GM23248 (cell line): ENCODE measurements at regions not wholly inside any gene's neighbourhood (a gene's known extent, or its start where the extent isn't known, plus 50 kb on each side); places are given as distances from the start of the nearest gene placed in this dataset.
"Not testable (repeated sequence)": the region's sequence is repeated elsewhere in the genome, so short reads cannot be mapped to it uniquely, and the experiment has no call there.

ENCODE experiments used
- EZH2 ChIP-seq: fragments of 200-600 bp; sonication (generic); IDR thresholded peaks from 2 replicates; pipeline ENCODE4 v1.6.1; 2018; ENCODE audit warnings: antibody characterized with exemption, mild to moderate bottlenecking; ENCODE audit not compliant: insufficient read depth, poor library complexity, severe bottlenecking
- EZH2phosphoT487 ChIP-seq: fragments of 200-600 bp; sonication (generic); IDR thresholded peaks from 2 replicates; pipeline ENCODE4 v1.6.1; 2018; ENCODE audit warnings: antibody characterized with exemption, moderate library complexity, mild to moderate bottlenecking, low read depth; ENCODE audit not compliant: insufficient read depth

DNA sequence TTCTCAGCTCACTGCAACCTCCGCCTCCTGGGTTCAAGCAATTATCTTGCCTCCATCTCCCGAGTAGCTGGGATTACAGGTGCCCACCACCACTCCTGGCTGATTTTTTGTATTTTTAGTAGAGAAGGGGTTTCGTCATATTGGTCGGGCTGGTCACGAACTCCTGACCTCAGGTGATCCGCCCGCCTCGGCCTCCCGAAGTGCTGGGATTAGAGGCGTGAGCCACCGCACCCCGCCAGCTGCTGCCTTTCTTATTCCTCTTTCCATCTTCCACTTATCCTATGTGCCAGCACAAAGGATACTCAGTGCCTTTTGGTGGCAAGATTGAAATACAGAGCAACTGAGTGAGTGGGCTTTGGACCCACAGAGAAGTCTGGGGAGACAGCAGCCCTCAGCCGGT, 97.6 kb upstream of the HES1 start:
- TF ChIP-seq EZH2, EZH2phosphoT487: not testable (repeated sequence)
